ENCODE measurements at regions not wholly inside any gene's neighbourhood (a gene's known extent, or its start where the extent isn't known, plus 50 kb on each side); places are given as distances from the start of the nearest gene placed in this dataset.

DNA sequence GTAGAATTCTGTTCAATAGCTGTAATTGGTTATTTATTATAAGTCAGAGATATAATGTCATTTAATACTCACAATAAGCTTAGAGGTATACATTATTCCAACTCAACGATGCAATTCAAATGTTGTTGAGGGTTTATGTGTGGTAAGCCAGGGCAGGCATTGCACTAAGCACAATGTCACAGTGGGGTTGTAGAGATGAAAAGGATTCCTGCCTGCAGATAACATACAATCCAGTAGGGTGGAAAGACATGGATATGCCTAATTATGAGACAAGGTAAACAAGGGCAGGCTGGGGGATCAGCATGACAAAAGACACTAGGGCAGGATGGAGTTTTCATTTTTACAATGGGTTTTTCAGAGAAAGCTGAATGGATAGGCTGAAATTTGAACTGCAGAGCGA, 98.7 kb upstream of the PALM2AKAP2 start:
- Histone ChIP-seq H3K4me1 (no peaks in the 10 kb centered on the region), H3K9me3 (peaks cover 0 to 3% of the 10 kb centered on the region in 2 donors), H3K36me3 (no peaks in the 10 kb centered on the region), H3K27ac (no peak overlapping the region), H3K27me3 (no peaks in the 10 kb centered on the region), H3K4me3 (no peak overlapping the region)
- TF ChIP-seq, protein P1, sequence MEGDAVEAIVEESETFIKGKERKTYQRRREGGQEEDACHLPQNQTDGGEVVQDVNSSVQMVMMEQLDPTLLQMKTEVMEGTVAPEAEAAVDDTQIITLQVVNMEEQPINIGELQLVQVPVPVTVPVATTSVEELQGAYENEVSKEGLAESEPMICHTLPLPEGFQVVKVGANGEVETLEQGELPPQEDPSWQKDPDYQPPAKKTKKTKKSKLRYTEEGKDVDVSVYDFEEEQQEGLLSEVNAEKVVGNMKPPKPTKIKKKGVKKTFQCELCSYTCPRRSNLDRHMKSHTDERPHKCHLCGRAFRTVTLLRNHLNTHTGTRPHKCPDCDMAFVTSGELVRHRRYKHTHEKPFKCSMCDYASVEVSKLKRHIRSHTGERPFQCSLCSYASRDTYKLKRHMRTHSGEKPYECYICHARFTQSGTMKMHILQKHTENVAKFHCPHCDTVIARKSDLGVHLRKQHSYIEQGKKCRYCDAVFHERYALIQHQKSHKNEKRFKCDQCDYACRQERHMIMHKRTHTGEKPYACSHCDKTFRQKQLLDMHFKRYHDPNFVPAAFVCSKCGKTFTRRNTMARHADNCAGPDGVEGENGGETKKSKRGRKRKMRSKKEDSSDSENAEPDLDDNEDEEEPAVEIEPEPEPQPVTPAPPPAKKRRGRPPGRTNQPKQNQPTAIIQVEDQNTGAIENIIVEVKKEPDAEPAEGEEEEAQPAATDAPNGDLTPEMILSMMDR (IDR thresholded peaks at IDR 0.05), result no peak
- DNase-seq (no peak), ATAC-seq (no peak)
- intact Hi-C loops (cut with DNase I), result no loop called here

DNA sequence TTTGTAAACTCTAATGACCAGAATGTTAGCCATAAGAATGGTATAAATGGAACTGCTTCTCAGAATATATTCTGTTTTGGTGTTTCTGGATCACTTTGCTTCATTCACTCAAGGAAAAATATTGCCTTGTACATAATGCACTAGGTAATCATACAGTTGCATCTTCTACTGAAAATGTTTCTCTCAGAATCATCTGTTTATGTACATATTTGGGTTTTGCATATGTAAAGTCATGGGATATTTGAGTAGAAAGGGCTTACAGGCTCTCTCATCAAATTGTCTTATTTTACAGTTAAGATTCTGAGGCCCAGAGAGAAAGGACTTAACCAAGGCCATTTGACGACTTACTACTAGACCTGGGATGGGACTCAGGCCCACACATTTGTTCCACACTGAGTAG, 97.8 kb upstream of the PALM2AKAP2 start:
- Histone ChIP-seq H3K9me3 (peaks cover 0 to 8% of the 10 kb centered on the region in 2 donors), H3K36me3 (no peaks in the 10 kb centered on the region), H3K27me3 (no peaks in the 10 kb centered on the region), H3K4me3 (no peak overlapping the region), H3K27ac (no peak overlapping the region), H3K4me1 (no peaks in the 10 kb centered on the region)
- intact Hi-C loops (cut with DNase I), result no loop called here
- no peak for ATAC-seq
- TF ChIP-seq, protein P1 (IDR thresholded peaks at IDR 0.05), result no peak
- no peak for DNase-seq

DNA sequence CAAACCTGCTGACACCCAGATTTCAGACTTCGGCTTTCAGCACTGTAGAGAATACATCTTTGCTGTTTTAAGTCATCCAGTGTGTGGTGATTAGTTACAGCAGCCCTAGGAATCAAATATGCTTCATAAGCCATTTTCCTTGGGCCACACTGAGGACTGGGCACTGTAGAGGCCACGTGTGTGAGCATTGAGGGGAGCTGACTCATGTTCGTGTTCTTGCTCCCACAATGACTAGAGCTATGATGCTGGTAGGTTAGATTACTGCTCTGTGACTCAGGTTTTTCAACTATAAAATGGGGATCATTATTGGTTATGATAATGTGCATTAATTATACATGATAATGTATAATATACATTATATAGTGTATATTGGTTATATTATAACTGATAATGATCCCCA, 96.5 kb upstream of the PALM2AKAP2 start:
- no peaks in the 10 kb centered on the region for H3K27me3 ChIP-seq
- H3K9me3 ChIP-seq, result peaks cover 0 to 8% of the 10 kb centered on the region in 2 donors
- ATAC-seq (no peak), DNase-seq (no peak)
- no peak overlapping the region for H3K27ac ChIP-seq
- TF ChIP-seq, protein P1 (IDR thresholded peaks at IDR 0.05), result no peak
- intact Hi-C loops (cut with DNase I), result no loop called here
- no peak overlapping the region for H3K4me3 ChIP-seq
- no peaks in the 10 kb centered on the region for H3K4me1 ChIP-seq
- H3K36me3 ChIP-seq, result no peaks in the 10 kb centered on the region

DNA sequence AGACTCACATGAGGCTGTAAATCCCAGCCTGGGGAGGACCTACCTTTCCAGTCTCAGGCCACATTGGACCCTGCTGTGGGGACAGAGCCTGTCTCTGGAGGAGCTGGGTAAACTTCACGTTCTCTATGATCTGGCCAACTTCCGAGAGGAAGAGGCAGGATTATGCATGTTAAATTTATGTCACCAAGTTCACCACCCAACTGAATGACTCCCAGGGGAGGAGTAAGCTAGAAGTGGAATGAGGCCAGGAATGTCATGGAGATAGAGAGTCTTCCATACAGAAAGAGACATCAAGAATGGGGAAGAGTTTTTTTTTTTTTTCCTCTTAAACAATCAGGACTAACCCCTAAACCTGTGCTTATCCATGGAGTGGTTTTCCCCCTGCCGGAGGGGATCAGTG, 90.3 kb upstream of the PALM2AKAP2 start:
- H3K27me3 ChIP-seq, result no peaks in the 10 kb centered on the region
- peaks cover 0 to 8% of the 10 kb centered on the region in 2 donors for H3K9me3 ChIP-seq
- intact Hi-C loops (cut with DNase I), result no loop called here
- no peak overlapping the region for H3K27ac ChIP-seq
- TF ChIP-seq, protein P1 (IDR thresholded peaks at IDR 0.05), result no peak
- H3K4me3 ChIP-seq, result no peak overlapping the region
- ATAC-seq, result no peak
- DNase-seq, result no peak
- H3K36me3 ChIP-seq, result no peaks in the 10 kb centered on the region
- H3K4me1 ChIP-seq, result no peaks in the 10 kb centered on the region

DNA sequence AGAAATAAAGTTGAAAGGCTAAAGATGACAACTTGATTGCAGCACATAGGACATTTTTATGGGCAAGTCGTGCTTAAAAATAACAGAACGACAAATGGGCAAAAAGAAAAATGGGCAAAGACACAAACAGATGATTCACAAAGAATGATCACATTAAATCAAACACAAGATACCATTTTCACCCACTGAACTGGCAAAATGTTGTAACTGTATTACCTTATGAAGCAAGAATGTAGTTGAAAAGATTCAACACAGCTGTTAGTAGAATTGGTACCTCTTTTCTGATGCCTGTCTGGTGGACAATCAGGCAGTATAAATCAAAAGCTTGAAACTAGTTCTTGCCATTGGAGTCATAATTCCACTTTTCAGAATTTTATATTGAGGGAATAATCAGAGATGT, 81.0 kb upstream of the PALM2AKAP2 start:
- DNase-seq (no peak), ATAC-seq (no peak)
- Histone ChIP-seq H3K9me3 (no peaks in the 10 kb centered on the region), H3K4me1 (no peaks in the 10 kb centered on the region), H3K27me3 (no peaks in the 10 kb centered on the region), H3K4me3 (no peak overlapping the region), H3K27ac (no peak overlapping the region), H3K36me3 (no peaks in the 10 kb centered on the region)
- TF ChIP-seq, protein P1 (IDR thresholded peaks at IDR 0.05), result no peak
- intact Hi-C loops (cut with DNase I), result no loop called here
